SK-N-MC (cell line): ENCODE measurements at regions not wholly inside any gene's neighbourhood (a gene's known extent, or its start where the extent isn't known, plus 50 kb on each side); places are given as distances from the start of the nearest gene placed in this dataset.

Experiments
- EZH2 ChIP-seq: fragments of 200-600 bp; sonication (generic); IDR thresholded peaks from one replicate; pipeline ENCODE4 v1.6.1; 2017; ENCODE audit warnings: antibody characterized with exemption
- FOXP2 ChIP-seq: optimal IDR thresholded peaks from 2 replicates; pipeline ENCODE3; 2011; ENCODE audit warnings: mild to moderate bottlenecking, moderate library complexity; ENCODE audit not compliant: insufficient read depth; ENCODE audit errors: extremely low read length, control extremely low read depth
- POLR2AphosphoS5 ChIP-seq: IDR thresholded peaks from 2 replicates; pipeline ENCODE4 v1.6.1; 2012; ENCODE audit warnings: mild to moderate bottlenecking, low read depth, low read length, borderline replicate concordance

- TF ChIP-seq POLR2AphosphoS5 = no peak
- TF ChIP-seq EZH2 = no peak
- no peak for TF ChIP-seq FOXP2
Observed at GRCh38 chr14:36059531-36059930, 117.0 kb downstream of the PTCSC3 start.
